GM12874 (cell line): ENCODE measurements at regions not wholly inside any gene's neighbourhood (a gene's known extent, or its start where the extent isn't known, plus 50 kb on each side); places are given as distances from the start of the nearest gene placed in this dataset.

Experiments used
- CTCF ChIP-seq: IDR thresholded peaks from 2 replicates; pipeline ENCODE4 v1.5.1; 2011; ENCODE audit warnings: low read depth, mild to moderate bottlenecking, control low read depth, low read length, moderate library complexity; ENCODE audit not compliant: insufficient read depth

- no peak for TF ChIP-seq CTCF
Measured at GRCh38 chr14:35940291-35940690, 114.2 kb downstream of the BRMS1L start.

- TF ChIP-seq CTCF = no peak
Measured at GRCh38 chr14:35938770-35939169, 112.6 kb downstream of the BRMS1L start.

- TF ChIP-seq CTCF = no peak
Measured at GRCh38 chr14:35934499-35934898, 108.4 kb downstream of the BRMS1L start.

DNA sequence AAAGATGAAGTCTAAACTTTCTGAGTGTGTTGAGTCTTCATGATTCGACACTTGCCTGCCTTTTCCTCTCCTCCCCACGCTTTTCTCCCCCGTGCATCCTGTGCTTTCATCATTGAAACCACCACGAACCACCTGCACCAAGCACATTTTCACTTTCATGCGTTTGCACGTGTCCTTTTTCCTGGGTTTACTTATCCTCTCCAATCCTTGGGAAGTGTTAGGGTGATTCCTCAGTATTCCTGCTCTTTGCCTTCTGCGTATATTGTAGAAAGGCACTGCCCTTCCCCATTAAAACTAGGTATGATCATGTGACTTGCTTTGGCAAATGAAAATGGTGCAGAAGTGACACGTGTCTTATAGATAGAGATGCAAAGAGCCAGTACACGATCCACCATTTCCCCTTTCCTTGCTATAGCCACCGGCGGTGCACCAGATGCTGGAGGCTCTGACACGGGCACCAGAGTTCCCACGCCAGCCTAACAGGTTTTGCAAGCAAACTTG lies 106.6 kb downstream of the BRMS1L start:
- TF ChIP-seq CTCF = no peak

DNA sequence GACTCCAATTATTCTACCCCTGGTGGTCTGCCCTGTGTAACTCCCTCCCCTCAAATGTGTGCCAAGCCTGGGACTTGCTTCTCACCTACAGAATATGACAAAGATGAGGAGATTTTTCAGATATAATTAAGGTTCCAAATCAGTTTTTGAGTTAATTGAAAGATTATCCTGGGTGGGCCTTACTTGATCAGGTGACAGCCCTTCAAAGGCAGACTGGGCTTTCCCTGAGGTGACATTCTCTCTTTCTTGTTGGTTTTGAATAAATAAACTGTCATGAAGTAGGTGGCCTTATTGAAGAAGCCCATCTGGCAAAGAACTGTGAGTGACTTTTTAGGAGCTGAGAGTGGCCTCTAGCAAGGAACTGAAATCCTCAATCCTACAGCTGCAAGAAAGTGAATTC lies 106.0 kb downstream of the BRMS1L start:
- no peak for TF ChIP-seq CTCF

DNA sequence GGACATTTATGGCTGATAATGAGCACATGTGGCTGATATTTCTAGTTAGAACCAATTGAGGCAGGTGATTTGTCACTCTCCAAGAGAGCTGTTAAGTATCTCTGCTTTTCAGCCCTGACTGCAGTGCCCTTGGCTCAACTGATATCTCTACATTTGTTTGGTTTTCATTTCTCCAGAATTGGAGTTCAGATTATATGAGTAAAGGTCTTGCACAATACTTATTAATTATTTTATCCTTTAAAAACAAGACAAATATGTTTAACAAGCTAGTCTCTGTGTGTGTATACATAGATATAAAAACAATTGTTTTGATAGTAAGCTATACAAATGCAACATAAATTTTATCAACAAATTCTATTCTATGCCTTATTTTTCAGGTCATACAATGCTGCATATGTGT lies 105.2 kb downstream of the BRMS1L start:
- TF ChIP-seq CTCF = no peak

GRCh38 chr14:35929186-35929585 lies 103.0 kb downstream of the BRMS1L start:
- TF ChIP-seq CTCF = no peak

- no peak for TF ChIP-seq CTCF
Measured at GRCh38 chr14:35927727-35928126, 101.6 kb downstream of the BRMS1L start.
